ENCODE measurements at regions not wholly inside any gene's neighbourhood (a gene's known extent, or its start where the extent isn't known, plus 50 kb on each side); places are given as distances from the start of the nearest gene placed in this dataset.

GRCh38 chr15:95363646-95364045, 966.9 kb upstream of the NR2F2 start:
- Histone ChIP-seq H3K27me3 (no peaks in the 10 kb centered on the region), H3K4me1 (no peaks in the 10 kb centered on the region), H3K9me3 (no peaks in the 10 kb centered on the region), H3K27ac (no peak overlapping the region), H3K4me3 (no peak overlapping the region), H3K36me3 (no peaks in the 10 kb centered on the region)
- TF ChIP-seq CTCF (IDR thresholded peaks at IDR 0.05): no peak
- no peak for DNase-seq
- intact Hi-C loops (cut with DNase I; ENCODE audit: low total_unique reads): no loop called here

GRCh38 chr15:95365511-95366107, 964.9 kb upstream of the NR2F2 start:
- no peak for TF ChIP-seq CTCF (IDR thresholded peaks at IDR 0.05)
- Histone ChIP-seq H3K4me1 (no peaks in the 10 kb centered on the region), H3K27ac (no peak overlapping the region), H3K36me3 (no peaks in the 10 kb centered on the region), H3K27me3 (no peaks in the 10 kb centered on the region), H3K4me3 (no peak overlapping the region), H3K9me3 (no peaks in the 10 kb centered on the region)
- intact Hi-C loops (cut with DNase I; ENCODE audit: low total_unique reads): no loop called here
- no peak for DNase-seq

GRCh38 chr15:95368191-95368590, 962.3 kb upstream of the NR2F2 start:
- H3K9me3 ChIP-seq: no peaks in the 10 kb centered on the region
- no peaks in the 10 kb centered on the region for H3K36me3 ChIP-seq
- DNase-seq: no peak
- H3K4me1 ChIP-seq: no peaks in the 10 kb centered on the region
- H3K4me3 ChIP-seq: no peak overlapping the region
- no peaks in the 10 kb centered on the region for H3K27me3 ChIP-seq
- TF ChIP-seq CTCF (IDR thresholded peaks at IDR 0.05): no peak
- intact Hi-C loops (cut with DNase I; ENCODE audit: low total_unique reads): no loop called here
- no peak overlapping the region for H3K27ac ChIP-seq

GRCh38 chr15:95368755-95369601, 961.5 kb upstream of the NR2F2 start:
- Histone ChIP-seq H3K9me3 (no peaks in the 10 kb centered on the region), H3K36me3 (no peaks in the 10 kb centered on the region), H3K27me3 (no peaks in the 10 kb centered on the region), H3K4me1 (no peaks in the 10 kb centered on the region), H3K27ac (no peak overlapping the region), H3K4me3 (no peak overlapping the region)
- no peak for TF ChIP-seq CTCF (IDR thresholded peaks at IDR 0.05)
- intact Hi-C loops (cut with DNase I; ENCODE audit: low total_unique reads): no loop called here
- no peak for DNase-seq

GRCh38 chr15:95370291-95370690, 960.2 kb upstream of the NR2F2 start:
- Histone ChIP-seq H3K36me3 (no peaks in the 10 kb centered on the region), H3K27ac (no peak overlapping the region), H3K4me3 (no peak overlapping the region), H3K27me3 (no peaks in the 10 kb centered on the region), H3K4me1 (no peaks in the 10 kb centered on the region), H3K9me3 (no peaks in the 10 kb centered on the region)
- no peak for DNase-seq
- no peak for TF ChIP-seq CTCF (IDR thresholded peaks at IDR 0.05)
- intact Hi-C loops (cut with DNase I; ENCODE audit: low total_unique reads): no loop called here
